ENCODE measurements at regions not wholly inside any gene's neighbourhood (a gene's known extent, or its start where the extent isn't known, plus 50 kb on each side); places are given as distances from the start of the nearest gene placed in this dataset.

DNA sequence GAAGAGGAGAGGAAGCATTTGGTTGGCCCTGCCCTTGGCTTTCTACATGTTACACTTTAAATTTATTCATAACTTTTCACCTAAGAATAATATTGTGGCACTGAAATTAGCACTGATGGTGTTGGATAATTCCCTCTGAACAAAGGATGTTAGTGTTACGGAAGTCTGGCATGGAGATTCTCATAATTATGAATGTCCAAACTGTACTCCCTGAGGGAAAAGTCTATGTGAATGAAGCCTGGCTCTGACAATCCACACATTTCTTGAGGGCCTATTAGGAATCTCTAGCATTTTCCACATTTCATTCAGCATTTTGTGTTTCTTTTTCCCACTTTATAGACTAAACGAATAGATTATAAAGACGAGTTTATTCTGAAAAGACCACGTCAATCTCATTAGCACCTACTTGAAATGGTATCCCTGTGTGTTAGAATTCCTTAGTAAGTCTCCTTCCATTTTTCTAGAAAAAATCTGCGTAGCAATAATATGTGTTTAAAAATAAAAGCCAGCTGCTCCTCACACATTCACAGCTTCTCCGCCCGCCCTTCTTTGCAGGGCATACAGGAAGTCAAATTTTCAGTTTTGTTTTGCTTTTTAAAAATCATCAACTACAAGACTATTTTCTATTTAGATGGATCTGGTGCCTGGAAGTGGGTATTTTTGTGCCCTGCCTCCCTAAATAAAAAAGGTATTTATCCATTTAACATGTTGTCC, 131.8 kb upstream of the PALS2 start:
- in situ Hi-C loops (cut with MboI) = no loop called here
- intact Hi-C loops (cut with micrococcal nuclease; ENCODE audit: unreplicated experiment) = no loop called here
- WGBS (ENCODE audit: insufficient coverage, insufficient replicate concordance, low lambda C conversion rate, missing lambda C conversion rate) = 48% methylated on average over 7 of the region's 7 CpGs
- Histone ChIP-seq H4K20me1 (ENCODE audit: control insufficient read depth, insufficient read depth) (no peaks in the 10 kb centered on the region), H3K36me3 (ENCODE audit: control insufficient read depth in 2 of 2, insufficient read depth in 2 of 2, low read length in 1 of 2) (no peaks in the 10 kb centered on the region), H3K79me2 (ENCODE audit: control insufficient read depth, insufficient read depth, low read length) (no peaks in the 10 kb centered on the region), H3K4me1 (ENCODE audit: control insufficient read depth, insufficient read depth, low read length) (peaks cover 12% of the 10 kb centered on the region), H3K9me3 (replicated peaks; ENCODE audit: control insufficient read depth, insufficient read depth, low read length) (0 out of 3 replicates have a peak, but pooled peaks cover 2% of the 10 kb centered on the region), H3K9ac (ENCODE audit: control insufficient read depth, insufficient read depth, low read length) (no peak overlapping the region), H3K4me3 (no peak overlapping the region), H3K27ac (ENCODE audit: control insufficient read depth, insufficient read depth) (peak overlapping the region; percentile 33; the same call in 1 of the 2 replicates), H3K4me2 (ENCODE audit: control insufficient read depth, insufficient read depth) (peak overlapping the region; percentile 24), H2AFZ (ENCODE audit: control insufficient read depth, low read depth, low read length) (peak overlapping the region; percentile 53), H3K27me3 (replicated peaks in 1 of 2; ENCODE audit: control insufficient read depth in 2 of 2, insufficient read depth in 2 of 2, low read length in 1 of 2) (no peaks in the 10 kb centered on the region)
- POLR2A ChIA-PET = no interaction called here
- CTCF ChIA-PET = interaction anchor here (0.6 to 1.6 kb wide), 3 partner anchors 14 to 207 kb away, joined by 3 to 5 read pairs (median 3); no protein-coding TSS in a partner anchor
- 0 out of 2 replicates have a peak, but pooled peaks have one; percentile 0 for TF ChIP-seq FOXM1 (IDR thresholded peaks at IDR 0.05; ENCODE audit: low read depth, low read length)
- TF ChIP-seq SMC3 (IDR thresholded peaks at IDR 0.05; ENCODE audit: borderline replicate concordance, low read length) = no peak
- ATAC-seq (peak; percentile 78), FAIRE-seq (peak; percentile 23), DNase-seq (ENCODE audit: low read depth, low spot score) (no peak)
- RAD21 ChIA-PET (ENCODE audit: unreplicated experiment) = no interaction called here
- no TSS peak for BruUV-seq (replicated peaks)
- SMC1A ChIA-PET (ENCODE audit: uncharacterized antibody, unreplicated experiment) = interaction anchor here (0.7 to 1.6 kb wide), 4 partner anchors 12 to 34 kb away, joined by 3 to 5 read pairs (median 3); no protein-coding TSS in a partner anchor

DNA sequence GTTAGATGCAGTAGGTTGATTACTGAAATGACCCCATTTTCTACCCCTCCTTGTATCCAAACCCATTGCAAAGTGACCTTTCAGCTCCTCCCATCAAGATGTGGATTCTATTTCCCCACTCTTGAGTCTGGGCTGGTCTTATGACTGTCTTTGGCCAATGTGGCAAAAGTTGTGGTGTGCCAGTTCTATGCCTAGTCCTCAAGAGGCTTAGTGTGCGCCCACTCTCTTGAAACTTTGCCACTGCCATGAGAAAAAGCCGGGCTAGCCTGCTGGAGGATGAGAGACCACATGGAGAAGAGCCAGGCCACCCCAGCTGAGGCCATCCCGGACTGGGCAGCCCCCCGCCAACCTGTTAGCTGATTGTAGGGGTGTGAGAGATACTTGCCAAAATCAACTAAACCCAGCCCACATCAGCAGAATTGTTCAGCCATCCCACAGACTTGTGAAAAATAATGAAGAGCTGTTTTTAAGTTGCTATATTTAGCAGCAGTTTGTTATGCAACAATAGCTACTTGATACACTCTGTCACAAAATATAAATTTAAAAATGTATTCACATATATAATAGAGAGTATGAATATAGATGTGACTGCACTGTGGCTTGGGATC, 131.0 kb upstream of the PALS2 start:
- Histone ChIP-seq H3K4me1 (ENCODE audit: control insufficient read depth, insufficient read depth, low read length) (peaks cover 12% of the 10 kb centered on the region), H3K4me3 (no peak overlapping the region), H3K9me3 (replicated peaks; ENCODE audit: control insufficient read depth, insufficient read depth, low read length) (0 out of 3 replicates have a peak, but pooled peaks cover 2% of the 10 kb centered on the region), H3K27me3 (replicated peaks in 1 of 2; ENCODE audit: control insufficient read depth in 2 of 2, insufficient read depth in 2 of 2, low read length in 1 of 2) (no peaks in the 10 kb centered on the region), H2AFZ (ENCODE audit: control insufficient read depth, low read depth, low read length) (peak overlapping the region; percentile 53), H3K4me2 (ENCODE audit: control insufficient read depth, insufficient read depth) (peak overlapping the region; percentile 24; the same call in 1 of the 2 replicates), H3K27ac (ENCODE audit: control insufficient read depth, insufficient read depth) (0 out of 2 replicates have a peak overlapping the region, but pooled peaks have one; percentile 1), H3K79me2 (ENCODE audit: control insufficient read depth, insufficient read depth, low read length) (no peaks in the 10 kb centered on the region), H3K9ac (ENCODE audit: control insufficient read depth, insufficient read depth, low read length) (no peak overlapping the region), H4K20me1 (ENCODE audit: control insufficient read depth, insufficient read depth) (no peaks in the 10 kb centered on the region), H3K36me3 (ENCODE audit: control insufficient read depth in 2 of 2, insufficient read depth in 2 of 2, low read length in 1 of 2) (no peaks in the 10 kb centered on the region)
- in situ Hi-C loops (cut with MboI) = no loop called here
- SMC1A ChIA-PET (ENCODE audit: uncharacterized antibody, unreplicated experiment) = interaction anchor here (1.3 to 1.6 kb wide), 2 partner anchors 13 to 35 kb away, joined by 3 to 5 read pairs; no protein-coding TSS in a partner anchor
- no peak for DNase-seq (ENCODE audit: low read depth, low spot score)
- no peak for FAIRE-seq
- intact Hi-C loops (cut with micrococcal nuclease; ENCODE audit: unreplicated experiment) = no loop called here
- CTCF ChIA-PET = interaction anchor here (0.6 to 1.4 kb wide), 2 partner anchors 153 to 206 kb away, joined by 3 read pairs; no protein-coding TSS in a partner anchor
- no peak for TF ChIP-seq YBX1 (IDR thresholded peaks at IDR 0.05)
- TF ChIP-seq ETV6 (conservative IDR thresholded peaks at IDR 0.05 in 1 of 2, IDR thresholded peaks at IDR 0.05 in 1 of 2; ENCODE audit: borderline replicate concordance in 1 of 2, low read depth in 1 of 2) = no peak
- no TSS peak for BruUV-seq (replicated peaks)
- ATAC-seq = peak; percentile 48
- POLR2A ChIA-PET = no interaction called here
- WGBS (ENCODE audit: insufficient coverage, insufficient replicate concordance, low lambda C conversion rate, missing lambda C conversion rate) = 73% methylated on average over 4 of the region's 4 CpGs
- RAD21 ChIA-PET (ENCODE audit: unreplicated experiment) = no interaction called here

All from GM12878 (cell line).